ENCODE measurements at regions not wholly inside any gene's neighbourhood (a gene's known extent, or its start where the extent isn't known, plus 50 kb on each side); places are given as distances from the start of the nearest gene placed in this dataset.
A peak's percentile ranks its signal among the peaks of the same experiment; 100 is the strongest.
"Not testable (repeated sequence)": the region's sequence is repeated elsewhere in the genome, so short reads cannot be mapped to it uniquely, and the experiment has no call there.

DNA sequence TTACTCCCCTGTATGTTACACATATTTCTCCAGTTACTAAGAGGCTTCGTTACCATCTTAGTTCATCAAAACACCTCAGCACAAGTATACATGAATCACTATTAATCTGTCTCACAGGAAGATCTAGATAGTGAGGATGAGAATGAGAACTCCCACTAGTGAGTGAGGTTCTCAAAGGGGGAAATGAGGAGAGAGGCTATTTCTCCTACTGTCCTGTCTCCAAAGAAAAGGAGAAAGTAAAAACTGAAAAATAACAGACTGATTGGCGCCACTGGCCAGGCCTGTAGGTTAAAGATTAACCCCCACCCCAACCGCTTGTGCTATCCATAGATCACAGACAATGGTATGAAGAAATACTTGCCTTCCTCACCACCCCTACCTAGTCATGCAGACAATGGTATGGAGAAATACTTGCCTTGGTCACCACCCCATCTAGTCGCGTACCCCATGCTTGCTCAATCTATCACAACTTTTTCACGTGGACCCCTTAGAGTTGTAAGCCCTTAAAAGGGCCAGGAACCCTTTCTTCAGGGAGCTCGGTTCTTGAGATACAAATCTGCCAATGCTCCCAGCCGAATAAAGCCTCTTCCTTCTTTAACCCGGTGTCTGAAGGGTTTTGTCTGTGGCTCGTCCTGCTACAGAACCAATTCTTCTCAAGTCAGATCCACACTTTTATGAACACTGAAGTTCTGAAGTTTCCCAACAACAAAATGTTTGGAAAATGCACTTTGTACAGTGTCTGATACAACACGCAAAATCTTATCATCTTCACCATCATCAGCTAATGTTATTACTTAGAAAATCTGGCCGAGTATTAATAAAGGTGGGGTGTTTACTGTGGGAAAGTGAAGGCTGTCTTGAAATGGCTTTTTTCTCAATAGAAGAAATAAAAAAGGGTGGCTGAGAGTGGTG is 598.1 kb downstream of the UQCRFS1 start:
- DNase-seq = no peak

DNA sequence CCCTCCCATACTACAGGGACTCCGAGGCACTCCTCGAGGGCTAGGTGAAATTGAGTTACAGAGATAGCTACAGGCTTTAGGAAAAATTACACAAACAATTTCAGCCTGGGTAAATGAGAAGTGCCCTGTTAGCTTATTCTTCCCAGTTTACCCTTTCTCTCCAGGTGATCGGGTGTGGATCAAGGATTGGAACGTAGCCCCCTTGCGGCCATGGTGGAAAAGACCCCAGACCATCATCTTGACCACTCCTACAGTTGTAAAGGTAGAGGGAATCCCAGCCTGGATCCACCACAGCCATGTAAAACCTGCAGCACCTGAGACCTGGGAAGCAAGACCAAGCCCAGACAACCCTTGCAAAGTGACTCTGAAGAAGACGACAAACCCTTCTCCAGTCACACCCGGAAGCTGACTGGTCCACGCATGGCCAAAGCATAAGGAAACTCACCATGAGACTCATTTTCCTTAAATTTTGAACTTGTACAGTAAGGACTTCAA is 600.6 kb downstream of the UQCRFS1 start:
- no peak for DNase-seq

DNA sequence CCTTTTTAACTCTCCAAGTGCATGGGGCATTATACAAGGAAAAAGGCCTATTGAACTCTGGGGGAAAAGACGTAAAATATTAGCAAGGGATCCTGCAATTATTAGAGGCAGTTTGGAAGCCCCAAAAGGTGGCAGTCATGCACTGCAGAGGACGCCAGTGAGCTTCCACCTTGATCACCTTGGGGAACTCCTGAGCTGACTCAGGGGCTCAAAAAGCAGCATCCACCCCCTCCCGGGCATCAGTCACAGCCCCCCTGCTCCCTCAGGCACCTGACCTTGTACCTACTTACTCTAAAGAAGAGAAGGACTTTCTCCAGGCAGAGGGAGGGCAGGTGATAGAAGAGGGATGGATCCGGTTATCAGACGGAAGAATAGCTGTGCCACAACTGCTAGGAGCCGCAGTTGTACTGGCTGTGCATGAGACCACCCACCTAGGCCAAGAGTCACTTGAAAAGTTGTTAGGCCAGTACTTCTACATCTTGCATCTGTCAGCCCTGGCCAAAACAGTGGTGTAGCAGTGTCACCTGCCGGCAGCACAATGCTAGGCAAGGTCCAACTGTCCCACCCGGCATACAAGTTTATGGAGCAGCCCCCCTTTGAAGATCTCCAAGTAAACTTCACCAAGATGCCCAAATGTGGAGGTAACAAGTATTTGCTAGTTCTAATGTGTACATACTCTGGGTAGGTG is 601.6 kb downstream of the UQCRFS1 start:
- DNase-seq = not testable (repeated sequence)

DNA sequence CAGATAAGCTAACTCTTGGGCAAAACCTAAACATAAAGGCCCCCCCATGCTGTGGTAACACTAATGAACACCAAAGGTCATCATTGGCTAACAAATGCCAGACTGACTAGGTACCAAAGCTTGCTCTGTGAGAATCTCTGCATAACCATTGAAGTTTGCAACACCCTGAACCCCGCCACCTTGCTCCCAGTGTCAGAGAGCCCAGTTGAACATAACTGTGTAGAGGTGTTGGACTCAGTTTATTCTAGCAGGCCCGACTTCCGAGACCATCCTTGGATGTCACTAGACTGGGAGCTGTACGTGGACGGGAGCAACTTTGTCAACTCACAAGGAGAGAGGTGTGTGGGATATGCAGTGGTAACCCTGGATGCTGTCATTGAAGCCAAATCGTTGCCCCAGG is 602.2 kb downstream of the UQCRFS1 start:
- no peak for DNase-seq

DNA sequence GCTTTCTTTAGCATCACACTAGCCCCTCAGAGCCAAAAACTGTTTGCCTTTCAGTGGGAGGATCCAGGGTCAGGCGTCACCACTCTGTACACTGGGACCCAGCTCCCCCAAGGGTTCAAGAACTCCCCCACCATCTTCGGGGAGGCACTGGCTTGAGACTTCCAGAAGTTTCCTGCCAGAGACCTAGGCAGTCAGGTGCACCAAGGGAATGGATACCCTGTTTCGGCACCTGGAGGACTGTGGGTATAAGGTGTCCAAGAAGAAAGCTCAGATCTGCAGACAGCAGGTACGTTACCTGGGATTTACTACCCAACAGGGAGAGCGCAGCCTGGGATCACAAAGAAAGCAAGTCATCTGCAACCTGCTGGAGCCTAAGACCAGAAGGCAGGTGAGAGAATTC is 603.0 kb downstream of the UQCRFS1 start:
- DNase-seq = no peak

DNA sequence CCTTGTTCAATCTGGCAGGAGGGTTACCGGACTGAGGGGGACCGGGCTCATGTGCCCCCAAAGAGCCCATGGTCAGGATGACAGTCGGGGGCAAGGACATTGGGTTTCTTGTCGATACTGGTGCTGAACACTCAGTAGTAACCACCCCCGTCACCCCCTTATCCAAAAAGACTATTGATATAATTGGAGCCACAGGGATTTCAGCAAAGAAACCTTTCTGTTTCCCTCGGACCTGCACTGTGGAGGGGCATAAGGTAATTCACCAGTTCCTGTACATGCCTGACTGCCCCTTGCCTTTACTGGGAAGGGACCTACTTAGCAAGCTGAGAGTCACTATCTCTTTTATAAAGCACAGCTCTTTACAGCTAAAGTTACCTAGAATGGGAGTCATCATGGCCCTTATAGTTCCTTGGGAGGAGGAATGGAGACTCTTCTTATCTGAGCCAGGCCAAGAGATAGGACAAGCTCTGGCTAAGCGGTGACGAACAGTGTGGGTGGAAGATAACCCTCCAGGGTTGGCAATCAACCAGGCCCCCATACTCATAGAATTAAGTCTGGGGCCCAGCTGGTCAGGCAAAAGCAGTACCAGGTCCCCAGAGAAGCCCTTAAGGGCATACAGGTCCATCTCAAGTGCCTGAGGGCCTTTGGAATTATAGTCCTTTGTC is 603.7 kb downstream of the UQCRFS1 start:
- DNase-seq = no peak

DNA sequence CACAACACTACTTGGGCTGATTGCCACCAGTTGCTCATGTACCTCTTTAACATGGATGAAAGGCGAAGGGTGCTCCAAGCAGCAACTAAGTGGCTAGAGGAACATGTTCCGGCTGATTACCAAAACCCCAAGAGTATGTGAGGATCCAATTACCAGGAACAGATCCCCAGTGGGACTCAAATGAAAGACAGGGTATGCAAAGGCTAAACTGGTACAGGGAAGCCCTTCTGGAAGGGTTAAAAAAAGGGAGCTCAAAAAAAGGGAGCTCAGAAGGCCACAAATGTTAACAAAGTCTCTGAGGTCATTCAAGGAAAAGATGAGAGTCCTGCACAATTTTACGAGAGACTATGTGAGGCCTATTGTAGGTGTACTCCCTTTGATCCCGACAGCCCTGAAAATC is 604.7 kb downstream of the UQCRFS1 start:
- DNase-seq = no peak

DNA sequence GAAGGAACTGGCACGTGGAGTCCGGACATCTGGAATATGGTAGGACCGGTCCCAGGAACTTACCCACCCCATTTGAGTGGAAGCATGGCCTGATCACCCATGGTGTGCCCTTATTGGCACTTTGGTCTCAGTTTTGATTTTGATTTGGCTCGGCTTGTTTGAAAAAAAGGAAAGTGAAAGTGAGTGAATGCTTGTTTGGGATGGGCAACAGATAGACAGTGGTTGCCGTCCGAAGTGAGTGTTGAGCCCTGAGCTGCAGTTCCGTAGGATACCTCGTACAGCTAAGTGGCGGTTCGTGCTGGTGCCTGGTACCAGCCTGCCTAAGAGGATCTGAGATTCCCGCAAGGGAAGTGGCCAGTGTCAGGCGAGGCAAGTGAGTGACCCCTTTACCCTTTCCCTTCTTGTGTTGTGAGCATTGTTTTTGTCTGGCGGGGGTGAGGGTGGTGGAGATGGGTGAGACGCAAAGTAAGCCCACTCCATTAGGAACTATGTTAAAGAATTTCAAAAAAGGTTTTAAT is 605.8 kb downstream of the UQCRFS1 start:
- DNase-seq = no peak

DNA sequence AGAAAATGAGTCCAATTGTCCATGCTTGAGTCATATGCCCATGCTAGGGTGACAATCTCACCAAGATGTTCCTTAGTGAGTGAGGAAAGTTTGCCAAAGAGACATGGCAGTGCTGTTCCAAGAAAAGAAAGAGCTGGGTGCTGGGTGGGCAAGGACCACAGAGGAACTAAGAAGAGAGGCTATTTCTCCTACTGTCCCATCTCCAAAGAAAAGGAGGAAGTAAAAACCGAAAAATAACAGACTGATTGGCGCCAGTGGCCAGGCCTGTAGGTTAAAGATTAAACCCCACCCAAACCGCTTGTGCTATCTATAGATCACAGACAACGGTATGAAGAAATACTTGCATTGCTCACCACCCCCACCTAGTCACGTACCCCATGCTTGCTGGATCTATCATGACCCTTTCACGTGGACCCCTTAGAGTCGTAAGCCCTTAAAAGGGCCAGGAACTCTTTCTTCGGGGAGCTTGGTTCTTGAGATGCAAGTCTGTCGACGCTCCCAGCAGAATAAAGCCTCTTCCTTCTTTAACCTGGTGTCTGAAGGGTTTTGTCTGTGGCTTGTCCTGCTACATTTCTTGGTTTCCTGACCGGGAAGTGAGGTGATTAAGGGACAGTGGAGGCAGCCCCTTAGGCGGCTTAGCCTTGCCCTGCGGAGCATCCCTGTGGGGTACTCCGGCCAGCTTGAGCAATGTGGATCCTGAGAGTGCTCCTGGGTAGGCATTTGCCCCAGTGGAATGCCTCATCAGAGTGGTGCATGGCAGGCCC is 606.5 kb downstream of the UQCRFS1 start:
- no peak for DNase-seq

DNA sequence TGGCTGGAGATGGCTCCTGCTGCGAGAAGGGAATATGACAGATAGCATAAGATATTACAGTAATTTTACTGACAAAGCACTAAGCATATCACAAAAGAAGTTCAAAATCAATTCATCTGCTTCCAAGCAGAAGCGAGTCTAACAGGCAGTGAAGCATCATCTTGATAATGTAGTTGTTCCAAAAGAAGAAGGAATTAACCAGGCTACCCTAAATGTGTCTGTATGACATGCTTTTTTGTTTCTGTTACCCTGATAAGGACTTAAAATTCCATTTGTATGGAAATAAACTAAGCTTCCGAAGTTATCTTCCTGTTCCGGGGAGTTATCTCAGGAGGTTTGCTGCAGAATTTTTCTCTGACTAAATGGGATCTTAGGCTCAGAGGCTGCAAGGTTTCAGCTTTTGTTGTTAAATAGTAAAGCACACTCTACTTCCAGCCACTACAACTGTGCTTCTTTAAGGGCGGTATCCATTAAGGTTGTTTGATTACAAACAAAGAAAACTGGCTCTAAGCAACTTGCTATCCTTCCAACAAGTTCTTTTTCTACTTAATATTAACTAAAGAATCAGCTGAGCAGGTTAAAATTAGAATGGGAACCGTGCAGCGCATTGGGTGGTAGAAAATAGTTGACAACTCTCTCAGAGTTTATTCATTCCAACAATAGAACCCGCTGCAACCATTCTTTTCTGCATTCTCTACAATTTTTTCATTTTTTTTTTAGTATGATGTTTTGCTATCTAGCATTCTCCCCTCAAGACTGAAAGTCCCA is 607.3 kb downstream of the UQCRFS1 start:
- no peak for DNase-seq

DNA sequence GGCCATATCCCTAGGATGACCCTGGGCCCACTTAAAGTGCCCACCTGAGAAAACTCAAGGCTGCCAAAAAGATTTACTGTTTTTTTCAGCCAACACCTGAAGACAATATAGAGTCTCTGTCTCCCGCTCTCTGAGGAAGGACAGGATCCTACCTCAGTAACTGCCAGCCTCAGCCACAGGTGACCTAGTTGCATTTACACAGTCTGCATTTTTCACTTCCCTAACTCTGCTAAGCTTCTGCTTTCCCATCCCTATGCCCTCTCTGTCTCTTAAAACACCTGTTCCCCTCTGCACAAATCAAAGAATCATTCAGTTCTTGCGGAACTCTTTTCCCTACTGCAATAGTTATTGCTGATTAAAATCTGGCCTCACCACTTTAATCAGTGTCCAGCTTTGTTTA is 609.5 kb downstream of the UQCRFS1 start:
- no peak for DNase-seq

DNA sequence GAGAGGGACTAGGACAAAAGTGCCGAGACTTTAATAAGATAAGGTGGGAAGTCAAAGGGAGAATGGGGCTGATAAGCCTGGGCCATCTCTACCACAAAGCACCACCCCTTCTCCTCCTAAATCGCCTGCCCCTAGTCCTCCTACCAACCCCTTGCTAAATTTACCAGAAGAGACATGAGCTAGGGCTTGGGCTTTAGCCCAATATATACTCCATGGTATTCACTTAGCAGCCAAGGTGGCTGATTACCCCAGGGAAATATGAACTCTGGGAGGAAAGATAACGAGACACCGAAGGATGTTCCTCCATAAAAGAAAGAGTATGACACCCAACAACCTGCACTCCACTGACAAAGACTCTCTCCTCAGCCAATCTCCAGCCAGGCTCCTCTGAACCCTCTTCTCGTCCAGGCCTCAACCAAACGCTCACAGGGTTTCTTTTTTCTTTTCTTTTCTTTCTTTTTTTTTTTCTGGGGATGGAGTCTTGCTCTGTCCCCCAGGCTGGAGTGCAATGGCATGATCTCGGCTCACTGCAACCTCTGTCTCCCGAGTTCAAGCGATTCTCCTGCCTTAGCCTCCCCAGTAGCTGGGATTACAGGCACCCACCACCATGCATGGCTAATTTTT is 610.2 kb downstream of the UQCRFS1 start:
- no peak for DNase-seq

DNA sequence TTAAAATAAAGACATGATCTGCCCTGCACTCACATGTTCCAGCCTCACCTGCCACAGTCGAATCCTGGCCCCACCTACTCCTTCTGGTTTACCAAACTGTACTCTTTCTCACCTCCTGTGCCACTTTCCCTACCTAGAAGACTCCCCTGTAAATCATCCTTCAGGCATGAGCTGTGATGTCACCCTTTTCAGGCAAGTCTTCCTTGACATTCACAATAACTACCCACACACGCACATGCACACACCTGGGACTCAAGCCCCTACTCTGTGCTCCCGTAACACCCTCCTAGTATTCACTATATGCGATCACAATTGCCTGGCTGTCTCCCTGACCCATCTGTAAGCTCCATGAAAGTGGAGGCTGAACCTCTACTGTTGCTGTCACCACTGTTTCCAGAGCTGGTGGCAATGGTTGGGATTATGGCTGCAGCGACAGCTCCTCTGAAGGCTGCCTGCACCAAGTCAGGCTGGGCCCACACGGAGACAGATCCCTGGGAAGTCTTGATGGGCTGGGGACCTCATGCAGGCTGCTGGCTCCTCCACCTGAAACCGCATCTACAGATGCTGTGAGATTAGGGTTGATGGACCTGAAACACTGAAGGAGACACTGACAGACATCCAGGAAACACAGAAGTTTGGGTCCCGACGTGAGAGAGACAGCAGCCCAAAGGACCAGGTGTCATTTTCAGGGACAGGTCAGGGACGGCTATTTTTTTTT is 611.1 kb downstream of the UQCRFS1 start:
- no peak for DNase-seq

DNA sequence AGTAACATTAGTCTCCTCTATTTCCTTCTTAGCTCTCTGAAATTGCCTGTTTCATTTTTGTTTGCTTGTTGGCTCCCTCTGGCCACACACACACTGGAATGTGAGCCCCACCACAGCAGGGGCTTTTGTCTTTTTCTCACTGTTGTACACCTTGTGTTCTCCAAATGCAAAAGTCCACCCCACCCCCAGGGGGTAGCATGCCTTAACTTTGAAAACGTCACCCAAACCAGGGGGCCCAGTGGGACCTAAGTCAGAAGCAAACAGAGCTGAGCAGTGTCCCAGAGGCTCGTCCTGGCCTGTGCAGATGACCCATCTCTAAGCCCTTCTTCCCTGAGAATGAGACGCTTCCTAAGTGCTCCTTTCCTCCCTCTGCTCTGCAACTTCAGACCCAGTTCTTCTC is 614.1 kb downstream of the UQCRFS1 start:
- DNase-seq = no peak

DNA sequence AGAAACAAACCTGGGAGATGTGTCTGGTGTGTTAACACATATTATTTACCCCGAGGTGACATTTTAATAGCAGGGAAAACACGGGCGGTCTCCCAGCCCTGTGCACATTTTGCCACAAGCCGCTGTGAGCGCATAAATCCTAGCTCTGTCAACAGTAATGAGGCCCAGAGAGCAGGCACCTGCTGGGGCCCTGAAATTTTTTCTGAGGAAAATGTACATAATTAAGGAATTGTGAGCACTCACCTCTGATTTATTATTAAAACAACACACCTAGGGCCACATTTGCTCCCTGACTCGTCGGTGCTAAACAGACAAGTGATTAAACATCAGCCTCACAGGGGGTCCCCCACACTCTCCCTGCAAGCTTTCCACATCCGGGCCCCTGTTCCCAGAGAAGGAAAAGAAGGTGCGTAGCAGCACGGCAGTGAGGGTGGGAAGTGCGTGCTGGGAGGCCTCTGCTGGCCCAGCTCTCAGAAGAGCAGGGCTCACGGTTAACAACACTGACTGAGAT is 616.3 kb downstream of the UQCRFS1 start:
- no peak for DNase-seq

DNA sequence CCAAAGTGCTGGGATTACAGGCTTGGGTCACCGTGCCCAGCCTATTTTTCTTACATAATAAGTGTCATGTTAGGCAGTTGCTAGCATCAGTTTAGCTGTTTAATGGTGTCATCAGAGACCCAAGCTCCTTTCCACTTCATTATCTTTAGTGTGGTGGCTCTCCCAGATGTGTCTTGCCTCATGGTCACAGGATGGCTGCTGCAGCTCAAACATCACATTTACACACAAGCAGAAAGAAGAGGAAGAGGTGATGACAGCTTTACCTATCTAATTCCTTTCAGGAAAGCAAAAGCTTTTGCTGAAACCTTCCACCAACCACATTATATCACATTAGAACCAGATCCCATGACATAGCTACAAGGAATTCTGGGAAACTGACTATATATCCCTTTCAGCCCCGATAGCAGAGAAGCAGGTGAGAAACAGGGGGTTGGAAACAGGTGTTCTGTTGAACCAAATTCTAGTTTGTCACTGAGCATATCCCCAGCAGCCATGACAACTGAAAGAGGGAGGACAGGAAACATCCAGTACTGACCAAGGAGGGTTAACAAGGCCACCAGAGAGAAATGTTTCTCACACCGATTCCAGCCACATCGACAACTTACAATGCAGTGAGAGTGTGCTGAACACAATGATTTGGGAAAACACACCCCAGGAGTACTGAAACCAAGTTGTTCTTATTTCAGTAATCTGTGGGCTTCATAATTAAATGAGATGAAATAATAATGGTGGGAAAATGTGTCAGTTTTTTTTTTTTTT is 617.0 kb downstream of the UQCRFS1 start:
- DNase-seq = no peak

DNA sequence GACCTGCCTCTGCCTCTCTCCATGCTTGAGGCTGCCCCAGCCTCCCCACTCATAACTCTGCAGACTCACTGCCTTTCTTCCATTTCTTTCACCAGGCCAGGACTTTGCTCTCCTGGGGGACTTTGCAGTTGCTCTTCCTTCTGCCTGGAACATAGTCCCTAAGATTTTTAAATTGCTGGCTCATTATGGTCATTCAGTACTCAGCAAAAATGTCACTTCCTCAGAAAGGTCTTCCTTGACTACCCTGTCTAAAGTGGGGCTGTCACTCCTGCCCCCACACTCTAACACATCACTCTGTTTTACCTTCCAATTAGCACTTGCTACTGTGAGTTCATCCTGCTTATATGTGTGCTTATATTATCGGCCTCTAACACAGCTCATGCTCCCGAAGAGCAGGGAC is 618.2 kb downstream of the UQCRFS1 start:
- DNase-seq = no peak

DNA sequence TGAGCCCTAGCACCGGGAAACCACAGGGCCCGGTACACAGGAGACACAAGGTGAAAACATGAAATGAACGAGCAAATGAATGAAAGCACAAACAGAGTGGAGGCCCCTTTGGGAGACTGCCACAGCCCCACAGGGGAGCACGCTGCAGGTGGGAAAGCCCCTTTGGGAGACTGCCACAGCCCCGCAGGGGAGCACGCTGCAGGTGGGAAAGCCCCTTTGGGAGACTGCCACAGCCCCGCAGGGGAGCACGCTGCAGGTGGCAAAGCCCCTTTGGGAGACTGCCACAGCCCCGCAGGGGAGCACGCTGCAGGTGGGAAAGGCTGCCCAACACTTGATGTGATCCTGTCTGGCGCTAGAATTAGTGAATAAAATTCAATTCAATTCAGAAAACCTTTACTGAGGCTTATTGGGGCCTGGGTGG is 623.0 kb downstream of the UQCRFS1 start:
- DNase-seq = peak; percentile 51

DNA sequence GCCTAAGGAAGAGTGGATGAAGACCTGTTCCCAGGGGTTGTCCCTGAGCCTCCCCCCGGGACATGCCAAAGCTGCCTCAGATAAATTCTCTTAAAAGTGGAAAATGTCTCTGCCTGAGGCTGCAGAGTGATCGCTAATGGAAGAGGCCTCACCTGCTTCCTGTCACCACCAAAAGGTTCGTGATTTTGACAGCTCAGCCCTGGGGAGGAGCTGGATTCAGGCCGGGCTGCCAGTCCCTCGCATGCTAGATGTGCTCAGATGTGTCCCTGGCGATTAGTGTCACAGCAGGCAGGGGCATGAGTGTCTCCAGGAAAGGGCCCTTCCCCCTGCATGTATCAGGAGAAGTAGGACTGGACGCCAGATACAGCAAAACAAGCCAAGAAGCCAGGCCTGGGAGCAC is 626.5 kb downstream of the UQCRFS1 start:
- DNase-seq = no peak

DNA sequence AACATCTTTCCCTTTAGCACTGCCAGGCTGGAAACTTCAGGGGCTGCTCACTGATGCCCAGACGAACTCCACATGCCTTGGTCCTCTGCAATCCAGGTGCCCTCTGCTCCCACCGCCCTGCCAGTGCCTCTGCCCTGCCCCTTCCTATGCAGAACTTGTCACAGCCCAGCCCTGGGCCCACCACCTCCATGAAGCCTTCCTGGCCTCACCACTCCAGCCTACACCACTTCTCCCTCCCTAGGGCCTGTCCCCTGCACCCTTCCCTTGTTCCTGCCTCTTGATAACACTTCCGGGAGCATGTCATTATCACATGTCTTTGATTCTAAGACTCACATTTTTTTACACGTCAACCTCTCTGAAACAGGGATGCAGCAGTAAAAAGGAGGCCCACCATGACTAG is 627.2 kb downstream of the UQCRFS1 start:
- no peak for DNase-seq
